Head of caudate nucleus (tissue), 42 donors: ENCODE measurements at regions not wholly inside any gene's neighbourhood (a gene's known extent, or its start where the extent isn't known, plus 50 kb on each side); places are given as distances from the start of the nearest gene placed in this dataset.

Experiments used
- DNase-seq, 42 donors: peaks; one replicate each; pipeline versions ENCODE4 v3.0.0 to v3.0.0-alpha.2; 2020 to 2021; ENCODE audit warnings: mixed read lengths in 7 of 42
- intact Hi-C: fragments of 100-400 bp; cut with DNase I; formaldehyde crosslinking; loops from one replicate; pipeline ENCODE4 v1.15.0; 2022

DNA sequence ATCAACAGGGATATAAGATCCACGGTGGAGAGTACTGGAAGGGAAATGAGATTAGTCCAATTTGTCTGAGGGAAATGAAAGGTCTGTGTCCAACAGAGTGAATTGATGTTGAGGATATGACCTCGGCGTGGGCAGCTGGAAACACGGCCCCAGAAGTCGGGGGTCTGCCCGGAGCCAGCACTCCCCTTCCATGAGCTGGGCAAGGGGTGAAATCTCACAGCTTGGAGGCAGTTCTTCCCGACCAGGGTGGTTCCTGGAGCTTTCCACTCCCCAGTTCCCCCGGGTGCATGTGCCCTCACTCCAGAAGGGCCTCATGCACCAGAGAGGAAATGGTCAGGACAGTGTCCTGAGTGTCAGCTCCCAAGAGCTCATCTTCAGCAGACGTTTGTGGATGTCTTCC, 264.7 kb upstream of the PPP2R2D start:
- intact Hi-C loops, result no loop called here
- DNase-seq, result peak in 2 of 42 donors; percentile 29 to 31

DNA sequence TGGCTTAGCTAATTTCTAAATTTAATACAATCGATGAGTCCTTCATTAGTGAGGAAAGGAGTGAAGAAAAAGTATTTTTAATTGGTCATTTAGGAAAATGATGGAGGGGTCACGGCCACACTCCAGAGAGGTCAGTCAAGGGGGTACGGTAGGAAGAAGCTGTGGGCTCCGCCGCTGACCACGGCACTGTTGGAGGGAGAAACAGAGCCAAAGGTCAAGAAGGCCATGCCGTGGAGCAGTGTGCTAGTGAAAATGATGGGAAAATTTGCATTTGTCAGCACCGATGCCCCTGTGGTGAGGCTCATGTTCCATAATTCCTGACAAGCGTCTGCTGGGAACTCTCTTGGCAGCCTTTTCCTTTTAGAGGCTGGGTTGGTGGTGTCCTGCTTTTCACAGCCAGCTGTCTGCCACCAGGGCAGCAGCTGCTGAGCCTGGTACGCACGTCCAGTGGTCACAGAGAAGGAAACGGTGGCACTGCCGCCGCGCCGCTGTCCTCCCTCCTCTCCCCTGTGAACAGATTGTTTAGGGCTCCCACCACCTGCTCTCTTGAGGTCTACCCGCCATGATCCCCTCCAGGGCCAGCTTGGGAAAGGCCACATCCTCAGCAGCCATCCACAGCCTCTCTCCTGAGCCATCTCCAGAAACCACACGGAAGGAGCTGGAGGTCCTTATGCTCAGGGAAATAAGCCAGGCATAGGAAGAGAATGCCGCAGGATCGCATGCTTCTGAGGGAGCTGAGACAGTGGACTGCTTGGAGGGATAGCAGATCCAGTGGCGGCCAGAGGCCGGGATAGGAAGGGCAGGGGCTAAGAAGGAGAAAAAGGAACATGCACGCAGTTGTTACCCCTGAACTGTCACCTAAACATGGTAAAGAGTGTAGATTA, 263.7 kb upstream of the PPP2R2D start:
- intact Hi-C loops, result no loop called here
- peak in 1 of 42 donors; percentile 23 for DNase-seq

DNA sequence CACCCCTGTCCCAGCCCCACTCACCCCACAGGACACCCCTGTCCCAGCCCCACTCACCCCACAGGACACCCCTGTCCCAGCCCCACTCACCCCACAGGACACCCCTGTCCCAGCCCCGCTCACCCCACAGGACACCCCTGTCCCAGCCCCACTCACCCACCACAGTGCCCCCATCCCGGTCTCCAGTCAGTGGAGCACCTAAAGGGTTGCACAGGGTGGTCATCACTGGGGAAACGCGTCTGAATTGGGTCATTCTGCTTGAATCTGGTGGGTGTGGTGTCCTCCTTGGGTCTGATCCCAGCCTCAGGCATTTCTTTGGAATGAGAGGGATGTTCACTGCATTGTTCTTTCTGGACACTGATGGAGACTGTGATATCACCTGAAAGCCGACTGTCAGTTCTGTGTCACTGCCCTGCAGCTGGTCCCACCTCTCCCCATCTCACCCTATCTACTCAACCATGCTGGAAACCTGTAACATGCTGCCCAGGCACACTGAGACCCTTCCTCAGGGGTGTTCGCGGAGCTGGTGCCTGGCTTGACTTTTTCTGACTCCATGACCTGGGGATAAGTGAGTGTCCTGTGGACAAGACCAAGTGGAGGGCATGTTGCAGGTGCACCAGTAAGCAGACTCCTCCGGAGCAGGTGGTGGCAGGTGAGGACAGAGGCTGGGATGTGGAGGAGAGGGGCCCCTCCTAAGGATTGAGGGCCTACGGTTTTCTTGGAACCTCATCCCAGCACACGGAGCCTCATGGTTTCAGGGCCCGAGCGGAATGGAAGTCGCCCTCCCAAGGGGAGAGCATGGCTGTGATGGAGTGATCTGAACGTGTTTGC, 262.5 kb upstream of the PPP2R2D start:
- intact Hi-C loops, result no loop called here
- peak in 1 of 42 donors; percentile 26 for DNase-seq

DNA sequence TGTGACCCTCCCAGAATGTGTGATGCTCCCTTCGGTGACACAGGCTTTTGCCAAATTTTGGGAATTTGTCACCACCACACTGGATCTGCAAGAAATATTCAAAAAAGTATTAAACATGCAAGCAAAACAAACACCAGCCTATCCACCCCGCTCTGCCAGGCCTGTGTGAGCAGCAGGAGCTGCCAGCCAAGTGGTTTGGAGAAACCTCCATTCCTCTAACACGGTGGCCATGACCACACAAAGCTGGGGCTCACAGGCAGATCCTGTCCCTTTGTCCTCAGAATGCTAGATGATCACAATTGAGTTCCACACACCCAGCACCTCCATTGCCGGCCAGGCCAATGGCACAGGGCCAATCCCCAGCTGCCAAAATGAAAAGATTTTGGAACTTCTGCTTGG, 261.9 kb upstream of the PPP2R2D start:
- intact Hi-C loops, result no loop called here

DNA sequence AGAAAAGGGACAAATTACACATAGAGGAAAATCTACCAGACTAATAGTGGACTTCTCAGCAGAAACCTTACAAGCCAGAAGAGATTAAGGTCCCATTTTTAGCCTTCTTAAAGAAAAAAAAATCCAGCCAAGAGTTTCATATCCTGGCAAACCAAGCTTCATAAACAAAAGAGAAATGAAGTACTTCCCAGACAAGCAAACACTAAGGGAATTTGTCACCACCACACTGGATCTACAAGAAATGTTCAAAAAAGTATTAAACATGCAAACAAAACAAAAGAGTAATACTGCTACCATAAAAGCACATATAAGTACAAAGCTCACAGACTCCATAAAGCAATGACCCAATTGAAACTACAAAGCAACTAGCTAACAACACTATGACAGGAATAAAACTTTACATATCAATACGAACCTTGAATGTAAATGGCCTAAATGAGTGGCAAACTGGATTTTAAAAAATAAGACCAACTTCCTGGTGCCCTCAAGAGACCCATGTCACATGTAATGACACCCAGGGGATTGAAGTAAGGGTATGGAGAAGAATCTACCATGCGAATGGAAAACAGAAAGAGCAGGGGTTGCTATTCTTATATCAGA, 260.7 kb upstream of the PPP2R2D start:
- no peak for DNase-seq
- intact Hi-C loops, result no loop called here

More for the DNA sequence above, 261.9 kb upstream of the PPP2R2D start:
- peak in 2 of 42 donors; percentile 21 to 29 for DNase-seq

DNA sequence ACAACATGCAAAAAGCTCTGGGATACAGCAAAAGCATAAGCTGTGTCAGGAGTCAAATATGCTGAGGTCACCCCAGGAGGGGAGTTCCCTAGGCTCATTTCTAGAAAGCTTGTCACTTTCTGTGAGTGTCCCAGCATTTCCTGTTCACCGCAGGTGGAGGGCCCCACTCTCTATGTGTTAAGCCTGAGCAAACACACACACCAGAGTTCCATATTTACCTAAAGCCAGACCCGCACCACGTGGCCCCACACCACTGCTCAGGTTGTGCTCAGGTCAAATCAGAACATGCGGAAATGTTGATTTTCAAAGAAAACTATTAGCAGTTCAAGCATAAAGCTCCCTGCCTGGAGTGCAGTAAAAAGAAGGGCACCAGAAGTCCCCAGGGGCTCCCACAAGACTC, 259.6 kb upstream of the PPP2R2D start:
- peak in 1 of 42 donors; percentile 33 for DNase-seq
- intact Hi-C loops, result no loop called here

DNA sequence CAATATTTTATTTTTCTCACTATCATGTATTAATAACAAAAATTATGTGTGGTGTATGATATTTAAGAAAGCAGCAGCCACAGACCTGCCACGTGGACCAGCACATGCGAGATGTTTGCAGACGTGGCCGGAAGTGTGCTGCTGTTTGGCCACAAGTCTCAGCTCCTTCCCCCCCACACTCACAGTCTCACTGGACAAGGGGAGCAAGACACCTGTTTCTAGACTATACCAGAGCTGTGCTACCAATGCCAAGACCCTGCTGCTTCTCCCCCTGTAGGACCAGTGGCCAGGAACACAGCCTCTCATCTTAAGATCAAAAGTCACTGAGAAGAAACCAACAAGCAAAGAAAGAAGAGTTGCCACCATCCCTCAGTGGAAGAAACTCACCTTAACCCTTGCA, 258.9 kb upstream of the PPP2R2D start:
- intact Hi-C loops, result no loop called here
- peak in 1 of 42 donors; percentile 6 for DNase-seq

DNA sequence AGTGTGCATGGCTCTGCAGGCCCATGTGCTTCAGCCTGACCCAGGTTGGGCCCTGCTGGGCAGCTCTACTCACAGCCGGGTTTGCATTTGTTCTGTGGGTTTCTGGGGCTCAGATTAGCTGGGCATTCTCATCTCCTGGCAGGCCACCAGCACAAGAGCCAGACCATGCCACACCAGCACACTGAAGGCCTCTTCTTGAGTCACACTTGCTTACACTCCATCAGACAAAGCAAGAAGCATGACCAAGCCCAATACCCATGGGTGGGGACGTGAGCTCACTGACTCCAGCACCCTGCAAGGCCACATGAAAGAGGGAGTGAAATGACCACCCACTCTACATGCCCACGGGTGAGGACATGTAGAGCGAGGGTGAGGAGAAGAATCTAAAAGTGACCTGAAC, 257.8 kb upstream of the PPP2R2D start:
- intact Hi-C loops, result no loop called here
- peak in 2 of 42 donors; percentile 13 to 27 for DNase-seq

DNA sequence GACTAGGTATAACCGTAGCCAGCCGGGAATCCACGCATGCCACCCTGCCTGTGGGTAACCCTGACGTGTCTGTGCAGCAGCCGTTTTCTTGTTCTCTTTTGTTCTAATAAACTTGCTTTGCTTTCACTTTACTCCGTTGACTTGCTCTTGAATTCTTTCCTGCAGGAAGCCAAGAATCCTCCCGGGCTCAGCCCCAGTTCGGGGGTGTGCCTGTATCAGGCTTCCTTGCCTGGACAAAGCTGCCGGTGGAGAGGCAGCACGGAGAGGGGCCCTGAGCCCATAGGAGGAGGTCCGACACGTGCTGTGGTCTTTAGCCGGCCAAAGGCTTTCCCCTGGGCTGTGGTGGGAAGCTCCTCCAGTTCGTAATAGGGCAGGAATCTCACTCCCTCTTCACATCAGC, 256.5 kb upstream of the PPP2R2D start:
- DNase-seq, result peak in 4 of 42 donors; percentile 16 to 41 (median 38)
- intact Hi-C loops, result no loop called here

DNA sequence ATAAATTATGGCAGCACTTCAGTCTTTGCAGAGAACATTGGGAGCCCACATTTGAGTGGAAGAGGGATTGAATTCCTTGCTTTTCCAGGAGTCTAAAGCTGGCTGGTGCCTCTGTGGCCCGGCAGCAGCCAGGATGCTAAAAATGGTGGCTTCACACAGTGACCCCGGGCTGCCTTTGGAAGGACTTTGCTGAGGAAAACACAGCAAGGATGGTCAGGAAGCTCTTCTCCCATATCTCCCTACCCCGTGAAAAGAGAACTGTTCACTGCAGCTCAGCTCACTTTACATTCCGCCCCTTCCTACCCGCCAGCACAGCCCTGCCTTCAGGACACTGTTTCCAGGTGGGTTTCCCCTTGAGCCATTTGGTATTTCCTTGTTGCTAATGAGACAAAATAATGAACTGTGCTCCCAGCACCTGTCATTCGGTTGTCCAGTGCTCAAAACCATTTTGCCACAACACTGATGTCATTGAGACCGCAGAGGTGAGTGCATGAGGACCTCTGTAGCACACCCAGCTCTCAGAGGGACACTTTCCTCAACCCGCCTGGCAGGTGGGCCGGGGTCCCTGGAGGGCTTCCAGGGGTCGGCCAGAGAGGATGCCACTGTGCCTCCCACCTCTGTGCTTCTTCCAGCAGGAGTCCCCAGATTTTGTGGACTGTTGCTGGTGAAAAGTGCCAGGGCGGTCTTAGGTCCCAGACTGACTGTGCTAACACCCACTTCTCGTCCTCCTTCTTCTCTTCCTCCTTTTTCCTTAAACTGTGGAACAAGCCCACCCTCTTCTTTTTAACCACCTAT, 255.7 kb upstream of the PPP2R2D start:
- peak in 3 of 42 donors; percentile 3 to 31 (median 21) for DNase-seq
- intact Hi-C loops, result no loop called here

DNA sequence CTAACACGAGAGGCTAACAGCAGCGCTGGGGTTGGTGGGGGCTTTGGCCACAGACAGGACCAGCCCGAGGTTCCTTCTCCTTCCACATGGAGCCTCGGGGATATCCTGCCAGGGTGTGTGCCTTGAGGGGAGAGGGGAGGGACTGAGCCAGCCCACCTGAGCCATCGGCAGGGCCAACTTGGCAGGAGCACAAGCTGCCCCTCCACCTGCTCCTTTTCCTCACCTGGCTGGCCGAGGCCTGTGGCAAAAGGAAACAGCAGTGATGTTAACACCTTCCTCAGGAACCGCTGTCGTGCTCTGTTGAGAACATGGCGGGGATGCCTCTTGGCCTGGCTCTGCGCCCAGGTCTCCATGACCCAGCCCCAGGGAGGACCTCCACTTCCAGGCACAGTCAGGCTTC, 255.1 kb upstream of the PPP2R2D start:
- intact Hi-C loops, result no loop called here
- peak in 4 of 42 donors; percentile 8 to 41 (median 29) for DNase-seq

DNA sequence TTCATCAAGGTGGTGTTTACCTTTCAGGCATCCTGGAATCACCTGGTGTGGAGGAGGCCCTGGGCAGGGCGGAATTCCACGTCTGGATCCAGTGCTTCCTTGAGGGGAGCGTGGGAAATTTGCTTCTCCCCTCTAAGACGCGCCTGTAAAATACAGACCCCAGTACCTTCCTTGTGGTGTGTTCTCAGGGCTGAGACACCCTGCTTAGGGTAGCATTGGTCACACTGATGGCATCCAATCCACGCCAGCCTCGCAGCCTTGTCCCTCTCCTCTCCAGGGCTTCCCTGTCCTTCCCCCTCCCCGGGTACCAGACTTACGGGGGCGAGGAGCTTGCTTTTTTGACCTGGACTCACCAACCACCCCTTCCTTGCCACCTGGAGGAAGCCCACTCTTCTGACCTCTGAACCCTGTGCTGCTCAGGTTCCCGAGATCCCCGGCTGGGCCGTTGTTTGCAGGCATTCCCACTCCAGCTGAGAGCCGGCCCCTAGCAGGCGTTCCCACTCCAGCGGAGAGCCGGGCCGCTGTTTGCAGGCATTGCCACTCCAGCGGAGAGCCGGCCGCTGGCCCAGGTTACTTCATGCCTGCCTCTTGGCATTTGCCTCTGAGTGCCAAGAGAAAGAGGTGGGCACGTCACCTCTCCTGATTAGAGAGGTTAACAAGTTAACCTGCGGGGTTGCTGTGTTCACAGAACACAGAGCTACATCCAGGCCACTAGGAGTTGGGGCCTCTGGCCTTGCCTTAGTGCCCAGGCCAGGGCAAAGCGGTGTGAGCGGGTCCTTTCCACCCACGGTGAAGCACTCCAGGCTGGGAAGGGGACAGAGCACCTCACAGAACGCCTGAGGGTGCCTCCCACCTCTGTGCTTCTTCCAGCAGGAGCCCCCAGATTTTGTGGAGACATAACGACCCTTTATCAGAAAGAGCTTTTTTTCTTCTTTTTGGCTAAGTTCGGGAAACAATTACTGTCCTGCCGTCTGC, 254.0 kb upstream of the PPP2R2D start:
- peak in 4 of 42 donors; percentile 9 to 40 (median 32) for DNase-seq
- intact Hi-C loops, result no loop called here

DNA sequence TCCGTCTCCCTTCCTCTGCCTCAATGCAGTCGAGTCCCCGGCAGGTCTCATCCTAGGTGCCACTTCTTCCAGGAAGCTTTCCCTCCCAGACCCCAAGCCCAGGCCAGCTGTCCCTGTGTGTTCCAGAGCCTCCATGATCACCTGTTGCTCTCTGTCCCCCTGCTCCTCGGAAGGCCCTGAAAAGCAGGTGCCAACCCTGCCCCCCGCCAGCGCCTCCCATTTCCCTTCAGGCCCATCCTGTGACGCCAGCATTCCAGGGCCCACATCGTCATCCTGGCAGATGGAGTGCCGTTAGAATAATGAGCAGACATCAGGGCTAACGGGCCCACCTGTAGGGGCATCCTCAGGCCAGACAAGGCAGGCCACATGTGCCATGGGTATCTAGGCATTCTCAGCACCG, 253.0 kb upstream of the PPP2R2D start:
- intact Hi-C loops, result no loop called here
- DNase-seq, result peak in 2 of 42 donors; percentile 6 to 30

DNA sequence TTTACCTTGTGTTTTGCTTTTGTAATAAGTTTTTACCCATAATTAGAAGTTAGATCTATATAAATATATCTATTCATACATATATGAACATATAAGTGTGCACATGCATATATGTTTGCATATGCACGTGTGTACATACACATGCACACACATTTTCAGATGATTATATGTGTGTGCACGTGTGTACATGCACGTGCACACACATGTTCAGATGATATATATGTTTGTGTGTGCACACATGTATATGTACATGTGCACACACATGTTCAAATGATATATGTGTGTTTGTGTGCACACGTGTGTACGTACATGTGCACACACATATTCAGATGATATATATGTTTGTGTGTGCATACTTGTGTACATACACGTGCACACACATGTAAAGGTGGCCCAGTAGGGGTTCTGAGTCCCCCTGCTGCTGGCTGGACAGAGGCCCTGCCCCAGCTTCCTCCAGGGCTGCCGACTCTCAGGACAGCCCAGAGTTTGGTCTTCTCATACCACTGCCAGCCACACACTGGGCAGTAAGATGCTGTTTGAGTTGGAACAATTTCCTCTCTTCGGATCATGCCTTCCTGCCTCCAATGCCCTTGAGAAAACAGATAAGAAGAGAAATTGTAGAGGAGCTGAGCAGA, 252.3 kb upstream of the PPP2R2D start:
- intact Hi-C loops, result no loop called here
- peak in 1 of 42 donors; percentile 27 for DNase-seq

DNA sequence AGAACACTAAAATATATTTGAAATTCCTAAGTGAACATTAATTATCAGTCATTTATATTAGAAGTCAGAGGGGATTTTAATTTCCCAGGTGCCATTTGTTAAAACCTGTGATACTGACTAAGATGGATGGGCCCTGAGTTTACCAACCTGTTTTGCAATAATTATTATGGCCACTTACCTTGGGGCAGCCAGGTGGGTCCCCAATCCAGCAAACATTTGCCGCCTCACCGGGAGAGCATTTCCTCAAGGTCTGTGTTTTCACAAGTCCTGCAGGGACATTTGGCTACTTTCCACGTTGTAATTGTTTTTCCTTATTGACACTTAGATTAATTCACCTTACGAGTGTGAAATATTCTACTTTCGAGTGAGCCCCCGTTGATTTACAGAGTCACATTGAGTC, 251.2 kb upstream of the PPP2R2D start:
- intact Hi-C loops, result no loop called here
- DNase-seq, result peak in 3 of 42 donors; percentile 28 to 34 (median 31)

DNA sequence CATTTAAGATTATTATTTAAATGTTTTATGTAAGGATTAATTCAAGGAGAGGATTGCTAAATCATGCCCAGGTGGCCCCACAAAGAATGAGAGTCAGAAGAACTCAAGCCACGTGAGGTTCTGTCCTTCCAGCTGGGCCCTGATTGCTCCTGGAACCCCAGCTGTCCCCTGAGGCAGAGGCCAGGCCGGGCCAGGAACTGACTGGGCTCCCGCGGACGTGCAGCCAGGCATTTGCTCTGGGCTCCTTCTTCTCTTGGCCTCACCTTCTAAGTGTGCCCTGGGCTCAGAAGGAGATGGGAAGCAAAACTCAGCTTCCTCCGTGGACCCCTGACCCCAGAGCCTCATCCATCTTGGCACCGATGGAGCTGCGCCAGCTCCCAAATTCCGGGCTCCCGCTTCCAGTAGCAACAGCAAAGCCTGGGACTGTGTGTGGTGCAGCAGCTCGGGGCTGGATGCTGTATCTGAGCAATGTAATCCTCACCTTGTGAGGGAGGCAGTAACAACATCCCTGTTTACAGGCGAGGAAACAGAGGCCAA, 250.6 kb upstream of the PPP2R2D start:
- intact Hi-C loops, result no loop called here
- peak in 4 of 42 donors; percentile 15 to 39 (median 30) for DNase-seq
